BLaER1 (cell line): ENCODE measurements at regions not wholly inside any gene's neighbourhood (a gene's known extent, or its start where the extent isn't known, plus 50 kb on each side); places are given as distances from the start of the nearest gene placed in this dataset.

ENCODE experiments used
- H3K27ac ChIP-seq: shearing (Covaris generic); formaldehyde crosslinking; 2 replicates; pipeline ENCODE4 v1.8.1; 2022
- H3K27me3 ChIP-seq: shearing (Covaris generic); formaldehyde crosslinking; 2 replicates; pipeline ENCODE4 v1.8.1; 2022
- H3K36me3 ChIP-seq: shearing (Covaris generic); formaldehyde crosslinking; 2 replicates; pipeline ENCODE4 v1.8.1; 2022
- H3K4me1 ChIP-seq: shearing (Covaris generic); formaldehyde crosslinking; 2 replicates; pipeline ENCODE4 v1.8.1; 2022
- H3K4me2 ChIP-seq: shearing (Covaris generic); formaldehyde crosslinking; 2 replicates; pipeline ENCODE4 v1.8.1; 2022
- H3K4me3 ChIP-seq: shearing (Covaris generic); formaldehyde crosslinking; 2 replicates; pipeline ENCODE4 v1.8.1; 2022
- H3K9ac ChIP-seq: shearing (Covaris generic); formaldehyde crosslinking; 2 replicates; pipeline ENCODE4 v1.8.1; 2022
- H3K9me3 ChIP-seq: shearing (Covaris generic); formaldehyde crosslinking; 2 replicates; pipeline ENCODE4 v1.8.1; 2022
- H4K20me1 ChIP-seq: shearing (Covaris generic); formaldehyde crosslinking; 2 replicates; pipeline ENCODE4 v1.8.1; 2022
- Cebpa-rat ChIP-seq: shearing (Covaris generic); IDR thresholded peaks from 2 replicates; pipeline ENCODE4 v1.8.1; 2022

- no peak overlapping the region for H3K4me2 ChIP-seq
- no peak overlapping the region for H3K4me3 ChIP-seq
- no peak overlapping the region for H3K9ac ChIP-seq
- H3K4me1 ChIP-seq: peaks cover 7% of the 10 kb centered on the region; the same call in 1 of the 2 replicates
- no peak overlapping the region for H3K27ac ChIP-seq
- TF ChIP-seq Cebpa-rat: no peak
- H3K9me3 ChIP-seq: 0 out of 2 replicates have a peak, but pooled peaks cover 3% of the 10 kb centered on the region
- no peaks in the 10 kb centered on the region for H3K36me3 ChIP-seq
- no peaks in the 10 kb centered on the region for H3K27me3 ChIP-seq
- no peaks in the 10 kb centered on the region for H4K20me1 ChIP-seq
These were observed 68.1 kb upstream of the SPTBN1 start for GRCh38 chr2:54388076-54388475.

GRCh38 chr2:54392555-54393324 is 63.4 kb upstream of the SPTBN1 start:
- H3K4me3 ChIP-seq: no peak overlapping the region
- no peak overlapping the region for H3K4me2 ChIP-seq
- no peaks in the 10 kb centered on the region for H3K36me3 ChIP-seq
- H3K27ac ChIP-seq: no peak overlapping the region
- no peaks in the 10 kb centered on the region for H4K20me1 ChIP-seq
- TF ChIP-seq Cebpa-rat: no peak
- 0 out of 2 replicates have a peak, but pooled peaks cover 6% of the 10 kb centered on the region for H3K9me3 ChIP-seq
- H3K4me1 ChIP-seq: peaks cover 21% of the 10 kb centered on the region
- H3K27me3 ChIP-seq: no peaks in the 10 kb centered on the region
- no peak overlapping the region for H3K9ac ChIP-seq

GRCh38 chr2:54394392-54394791 is 61.7 kb upstream of the SPTBN1 start:
- Histone ChIP-seq H3K4me1 (peaks cover 22% of the 10 kb centered on the region), H3K4me2 (peak overlapping the region; percentile 54), H3K4me3 (no peak overlapping the region), H3K9ac (no peak overlapping the region), H3K9me3 (0 out of 2 replicates have a peak, but pooled peaks cover 6% of the 10 kb centered on the region), H4K20me1 (no peaks in the 10 kb centered on the region), H3K27me3 (no peaks in the 10 kb centered on the region), H3K27ac (peak overlapping the region; percentile 49), H3K36me3 (no peaks in the 10 kb centered on the region)
- TF ChIP-seq Cebpa-rat: no peak

- Histone ChIP-seq H3K9ac (no peak overlapping the region), H3K4me2 (no peak overlapping the region), H3K4me3 (no peak overlapping the region), H4K20me1 (no peaks in the 10 kb centered on the region), H3K27me3 (no peaks in the 10 kb centered on the region), H3K27ac (no peak overlapping the region), H3K36me3 (no peaks in the 10 kb centered on the region), H3K9me3 (0 out of 2 replicates have a peak, but pooled peaks cover 6% of the 10 kb centered on the region), H3K4me1 (peaks cover 22% of the 10 kb centered on the region)
- TF ChIP-seq Cebpa-rat: no peak
These were observed 60.0 kb upstream of the SPTBN1 start for GRCh38 chr2:54396107-54396506.

- Histone ChIP-seq H3K4me2 (no peak overlapping the region), H3K27ac (no peak overlapping the region), H4K20me1 (no peaks in the 10 kb centered on the region), H3K36me3 (no peaks in the 10 kb centered on the region), H3K9me3 (0 out of 2 replicates have a peak, but pooled peaks cover 6% of the 10 kb centered on the region), H3K27me3 (no peaks in the 10 kb centered on the region), H3K4me1 (peaks cover 16% of the 10 kb centered on the region), H3K4me3 (no peak overlapping the region), H3K9ac (no peak overlapping the region)
- TF ChIP-seq Cebpa-rat: no peak
These were observed 59.3 kb upstream of the SPTBN1 start for GRCh38 chr2:54396798-54397197.

- Histone ChIP-seq H3K9ac (no peak overlapping the region), H3K4me3 (no peak overlapping the region), H3K4me2 (peak overlapping the region; percentile 3; the same call in 1 of the 2 replicates), H3K27ac (no peak overlapping the region), H3K4me1 (peaks cover 19% of the 10 kb centered on the region), H3K36me3 (no peaks in the 10 kb centered on the region), H4K20me1 (no peaks in the 10 kb centered on the region), H3K9me3 (0 out of 2 replicates have a peak, but pooled peaks cover 6% of the 10 kb centered on the region), H3K27me3 (no peaks in the 10 kb centered on the region)
- TF ChIP-seq Cebpa-rat: no peak
These were observed 58.7 kb upstream of the SPTBN1 start for GRCh38 chr2:54397426-54397825.

GRCh38 chr2:54401554-54401953 is 54.6 kb upstream of the SPTBN1 start:
- TF ChIP-seq Cebpa-rat: no peak
- H3K4me1 ChIP-seq: peaks cover 41% of the 10 kb centered on the region
- H3K27me3 ChIP-seq: no peaks in the 10 kb centered on the region
- H3K9me3 ChIP-seq: no peaks in the 10 kb centered on the region
- no peak overlapping the region for H3K27ac ChIP-seq
- no peak overlapping the region for H3K4me2 ChIP-seq
- no peaks in the 10 kb centered on the region for H3K36me3 ChIP-seq
- no peak overlapping the region for H3K4me3 ChIP-seq
- no peak overlapping the region for H3K9ac ChIP-seq
- H4K20me1 ChIP-seq: no peaks in the 10 kb centered on the region

- no peak for TF ChIP-seq Cebpa-rat
- H3K4me2 ChIP-seq: peak overlapping the region; percentile 39
- no peaks in the 10 kb centered on the region for H3K36me3 ChIP-seq
- no peaks in the 10 kb centered on the region for H3K27me3 ChIP-seq
- no peak overlapping the region for H3K9ac ChIP-seq
- no peaks in the 10 kb centered on the region for H4K20me1 ChIP-seq
- no peaks in the 10 kb centered on the region for H3K9me3 ChIP-seq
- peaks cover 44% of the 10 kb centered on the region for H3K4me1 ChIP-seq
- H3K27ac ChIP-seq: no peak overlapping the region
- no peak overlapping the region for H3K4me3 ChIP-seq
These were observed 53.8 kb upstream of the SPTBN1 start for GRCh38 chr2:54402350-54402749.

- no peaks in the 10 kb centered on the region for H3K36me3 ChIP-seq
- H3K27me3 ChIP-seq: no peaks in the 10 kb centered on the region
- no peak overlapping the region for H3K27ac ChIP-seq
- no peaks in the 10 kb centered on the region for H3K9me3 ChIP-seq
- no peak overlapping the region for H3K9ac ChIP-seq
- no peak for TF ChIP-seq Cebpa-rat
- H3K4me3 ChIP-seq: no peak overlapping the region
- H3K4me1 ChIP-seq: peaks cover 39% of the 10 kb centered on the region
- H4K20me1 ChIP-seq: no peaks in the 10 kb centered on the region
- peak overlapping the region; percentile 66 for H3K4me2 ChIP-seq
These were observed 52.5 kb upstream of the SPTBN1 start for GRCh38 chr2:54403512-54404238.

GRCh38 chr2:54404270-54404669 is 51.9 kb upstream of the SPTBN1 start:
- Histone ChIP-seq H3K4me3 (no peak overlapping the region), H3K4me2 (peak overlapping the region; percentile 66), H3K36me3 (no peaks in the 10 kb centered on the region), H3K27me3 (no peaks in the 10 kb centered on the region), H4K20me1 (no peaks in the 10 kb centered on the region), H3K27ac (no peak overlapping the region), H3K4me1 (peaks cover 39% of the 10 kb centered on the region), H3K9me3 (no peaks in the 10 kb centered on the region), H3K9ac (no peak overlapping the region)
- TF ChIP-seq Cebpa-rat: no peak
